ENCODE measurements at regions not wholly inside any gene's neighbourhood (a gene's known extent, or its start where the extent isn't known, plus 50 kb on each side); places are given as distances from the start of the nearest gene placed in this dataset.

GRCh38 chr1:119316870-119317416 is 51.6 kb upstream of the HAO2 start:
- Histone ChIP-seq H3K9me3 (no peaks in the 10 kb centered on the region), H3K27ac (no peak overlapping the region), H3K27me3 (no peaks in the 10 kb centered on the region), H3K4me1 (no peaks in the 10 kb centered on the region), H3K4me3 (no peak overlapping the region), H3K36me3 (no peaks in the 10 kb centered on the region)
- WGBS, 2 donors (ENCODE audit: low coverage in 1 of 2), result 76% methylated on average over 12 of the region's 18 CpGs; no CpG with 5 or more reads in 1 of the 2 donors
- no peak for ATAC-seq
- TF ChIP-seq POLR2AphosphoS5 (IDR thresholded peaks at IDR 0.05), result no peak
- TF ChIP-seq EP300 (IDR thresholded peaks at IDR 0.05), result no peak
- no peak for TF ChIP-seq POLR2A (IDR thresholded peaks at IDR 0.05)
- no peak for TF ChIP-seq CTCF (IDR thresholded peaks at IDR 0.05)

- Histone ChIP-seq H3K27ac (no peak overlapping the region), H3K27me3 (no peaks in the 10 kb centered on the region), H3K9me3 (no peaks in the 10 kb centered on the region), H3K36me3 (no peaks in the 10 kb centered on the region), H3K4me1 (no peaks in the 10 kb centered on the region), H3K4me3 (no peak overlapping the region)
- no peak for TF ChIP-seq POLR2A (IDR thresholded peaks at IDR 0.05)
- no peak for ATAC-seq
- 81 to 82% methylated on average over 7 of the region's 7 CpGs for WGBS, 2 donors (ENCODE audit: low coverage in 1 of 2)
Measured at GRCh38 chr1:119318466-119319309, 49.9 kb upstream of the HAO2 start.

All from gastroesophageal sphincter (tissue), 4 donors.